Neural cell (in vitro differentiated cells): ENCODE measurements at regions not wholly inside any gene's neighbourhood (a gene's known extent, or its start where the extent isn't known, plus 50 kb on each side); places are given as distances from the start of the nearest gene placed in this dataset.

ENCODE experiments used
- H2AFZ ChIP-seq: fragments of 200-600, 300-800 bp; sonication (generic), shearing (Covaris generic); 2 replicates; pipeline ENCODE4 v1.6.0; 2014; ENCODE audit warnings: low read depth, mild to moderate bottlenecking, antibody characterized with exemption, low read length, moderate library complexity
- H3F3A ChIP-seq: fragments of 200-600 bp; shearing (Covaris generic); 2 replicates; pipeline ENCODE4 v1.6.1; 2016; ENCODE audit warnings: mild to moderate bottlenecking, moderate library complexity, mixed read lengths, antibody characterized with exemption, low read length; ENCODE audit not compliant: insufficient read depth, poor library complexity, severe bottlenecking
- H3K27ac ChIP-seq: fragments of 200-600, 300-800 bp; sonication (generic), shearing (Covaris generic); 2 replicates; pipeline ENCODE4 v1.5.1; 2014; ENCODE audit warnings: mild to moderate bottlenecking, low read length, moderate library complexity
- H3K27me3 ChIP-seq: fragments of 300-800, 200-600 bp; sonication (generic), shearing (Covaris generic); 2 replicates; pipeline ENCODE4 v1.6.0; 2014; ENCODE audit warnings: mild to moderate bottlenecking, low read depth, low read length, moderate library complexity; ENCODE audit not compliant: insufficient read depth
- H3K36me3 ChIP-seq: fragments of 300-800, 200-600 bp; sonication (generic), shearing (Covaris generic); 2 replicates; pipeline ENCODE4 v1.5.1; 2014; ENCODE audit warnings: mild to moderate bottlenecking, antibody characterized with exemption, low read length, moderate library complexity; ENCODE audit not compliant: insufficient read depth
- H3K4me2 ChIP-seq: fragments of 300-800, 200-600 bp; sonication (generic), shearing (Covaris generic); 2 replicates; pipeline ENCODE4 v1.6.0; 2014; ENCODE audit warnings: mild to moderate bottlenecking, low read length
- H3K4me3 ChIP-seq: fragments of 300-800, 200-600 bp; sonication (generic), shearing (Covaris generic); 2 replicates; pipeline ENCODE4 v1.5.1; 2014; ENCODE audit warnings: mild to moderate bottlenecking, low read length, moderate library complexity
- H3K79me2 ChIP-seq: fragments of 200-600 bp; shearing (Covaris generic); replicated peaks from 2 replicates; pipeline ENCODE4 v1.6.0; 2014; ENCODE audit warnings: mild to moderate bottlenecking, low read length, moderate library complexity; ENCODE audit not compliant: insufficient read depth
- H3K9ac ChIP-seq: fragments of 300-800, 200-600 bp; sonication (generic), shearing (Covaris generic); 2 replicates; pipeline ENCODE4 v1.6.1; 2016; ENCODE audit warnings: mild to moderate bottlenecking, low read length, mixed read lengths
- H3K9me2 ChIP-seq: fragments of 200-600 bp; shearing (Covaris generic); 2 replicates; pipeline ENCODE4 v1.6.1; 2016; ENCODE audit warnings: mild to moderate bottlenecking, low read length, mixed read lengths; ENCODE audit not compliant: insufficient read depth
- H3K9me3 ChIP-seq: fragments of 200-600, 300-800 bp; sonication (generic), shearing (Covaris generic); 2 replicates; pipeline ENCODE4 v1.6.1; 2016; ENCODE audit warnings: mild to moderate bottlenecking, mixed run types, low read length, moderate library complexity, mixed read lengths
- H4K20me1 ChIP-seq: fragments of 200-600 bp; shearing (Covaris generic); 2 replicates; pipeline ENCODE4 v1.6.1; 2016; ENCODE audit warnings: mild to moderate bottlenecking, mixed run types; ENCODE audit not compliant: insufficient read depth
- CTCF ChIP-seq: fragments of 450-650 bp; IDR thresholded peaks from 2 replicates; pipeline ENCODE4 v1.5.1; 2014; ENCODE audit warnings: antibody characterized with exemption, mild to moderate bottlenecking, moderate library complexity; ENCODE audit not compliant: poor library complexity, severe bottlenecking
- EP300 ChIP-seq: fragments of 450-650 bp; conservative IDR thresholded peaks from 2 replicates; pipeline ENCODE4 v1.6.1; 2014; ENCODE audit warnings: antibody characterized with exemption, mild to moderate bottlenecking, moderate library complexity; ENCODE audit not compliant: poor library complexity, severe bottlenecking
- EZH2 ChIP-seq: fragments of 200-600, 300-800 bp; shearing (Covaris generic), sonication (generic); IDR thresholded peaks from 2 replicates; pipeline ENCODE4 v1.6.1; 2014; ENCODE audit warnings: antibody characterized with exemption, low read length, borderline replicate concordance, mild to moderate bottlenecking; ENCODE audit not compliant: insufficient read depth, poor library complexity, severe bottlenecking
- MXI1 ChIP-seq: fragments of 450-650 bp; conservative IDR thresholded peaks from 2 replicates; pipeline ENCODE4 v1.6.1; 2014; ENCODE audit warnings: antibody characterized with exemption, mild to moderate bottlenecking; ENCODE audit not compliant: poor library complexity, severe bottlenecking
- POLR2AphosphoS5 ChIP-seq: IDR thresholded peaks from 2 replicates; pipeline ENCODE4 v1.6.1; 2012
- RAD21 ChIP-seq: fragments of 450-650 bp; conservative IDR thresholded peaks from 2 replicates; pipeline ENCODE4 v1.6.1; 2014; ENCODE audit warnings: antibody characterized with exemption, mild to moderate bottlenecking, moderate library complexity
- REST ChIP-seq: IDR thresholded peaks from 2 replicates; pipeline ENCODE4 v1.6.1; 2012; ENCODE audit warnings: borderline replicate concordance
- SMC3 ChIP-seq: fragments of 450-650 bp; conservative IDR thresholded peaks from 2 replicates; pipeline ENCODE4 v1.6.1; 2014; ENCODE audit warnings: antibody characterized with exemption, mild to moderate bottlenecking, moderate library complexity; ENCODE audit not compliant: poor library complexity
- TAF1 ChIP-seq: IDR thresholded peaks from 2 replicates; pipeline ENCODE4 v1.6.1; 2012; ENCODE audit warnings: low read depth

GRCh38 chr4:14681330-14681729 is 321.0 kb upstream of the CPEB2 start:
- H4K20me1 ChIP-seq: no peaks in the 10 kb centered on the region
- H2AFZ ChIP-seq: no peak overlapping the region
- H3K27ac ChIP-seq: no peak overlapping the region
- TF ChIP-seq CTCF: no peak
- TF ChIP-seq SMC3: no peak
- TF ChIP-seq EZH2: no peak
- no peak for TF ChIP-seq REST
- TF ChIP-seq TAF1: no peak
- no peak for TF ChIP-seq POLR2AphosphoS5
- TF ChIP-seq RAD21: no peak
- TF ChIP-seq EP300: no peak
- TF ChIP-seq MXI1: no peak
- H3K27me3 ChIP-seq: no peaks in the 10 kb centered on the region
- no peaks in the 10 kb centered on the region for H3K79me2 ChIP-seq
- no peak overlapping the region for H3K9ac ChIP-seq
- H3K36me3 ChIP-seq: no peaks in the 10 kb centered on the region
- no peak overlapping the region for H3K4me3 ChIP-seq
- H3K9me3 ChIP-seq: no peaks in the 10 kb centered on the region
- no peaks in the 10 kb centered on the region for H3K9me2 ChIP-seq
- no peak overlapping the region for H3K4me2 ChIP-seq
- no peaks in the 10 kb centered on the region for H3F3A ChIP-seq

- H3K4me3 ChIP-seq: no peak overlapping the region
- no peaks in the 10 kb centered on the region for H3F3A ChIP-seq
- no peak overlapping the region for H3K27ac ChIP-seq
- H3K27me3 ChIP-seq: no peaks in the 10 kb centered on the region
- H3K9me3 ChIP-seq: no peaks in the 10 kb centered on the region
- H2AFZ ChIP-seq: no peak overlapping the region
- H3K4me2 ChIP-seq: no peak overlapping the region
- no peaks in the 10 kb centered on the region for H4K20me1 ChIP-seq
- H3K79me2 ChIP-seq: no peaks in the 10 kb centered on the region
- H3K9me2 ChIP-seq: no peaks in the 10 kb centered on the region
- H3K9ac ChIP-seq: no peak overlapping the region
- TF ChIP-seq EP300 (no peak), REST (no peak), RAD21 (no peak), SMC3 (no peak), CTCF (no peak), POLR2AphosphoS5 (no peak), TAF1 (no peak), EZH2 (no peak), MXI1 (no peak)
- H3K36me3 ChIP-seq: no peaks in the 10 kb centered on the region
These were observed 308.6 kb upstream of the CPEB2 start for GRCh38 chr4:14693728-14694127.
